ENCODE measurements at regions not wholly inside any gene's neighbourhood (a gene's known extent, or its start where the extent isn't known, plus 50 kb on each side); places are given as distances from the start of the nearest gene placed in this dataset. TPM values are rescaled to one million over a fixed set of nuclear protein-coding genes. Genes with fewer than 3 reads are reported as not detected.

DNA sequence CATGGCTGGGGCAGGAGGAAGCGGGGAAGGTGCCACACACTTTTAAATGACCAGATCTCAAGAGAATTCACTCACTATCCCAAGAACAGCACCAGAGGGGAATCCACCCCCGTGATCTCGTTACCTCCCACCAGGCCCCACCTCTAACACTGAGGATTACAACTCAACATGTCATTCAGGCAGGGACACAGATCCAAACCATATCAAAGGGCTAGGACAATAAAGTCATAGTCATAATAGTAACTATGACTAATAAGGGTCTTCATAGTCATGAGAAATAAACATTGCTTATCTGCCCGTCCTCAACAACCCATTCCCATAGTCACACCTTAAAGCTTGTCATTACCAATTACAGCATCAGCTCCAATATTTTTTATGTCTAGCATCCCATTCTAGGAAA lies 65.3 kb upstream of the SMC2 start:
- no peak for TF ChIP-seq CTCF (IDR thresholded peaks at IDR 0.05; ENCODE audit: extremely low read depth, low read depth, low read length)
- H3K9me3 ChIP-seq (ENCODE audit: low read depth, low read length): no peaks in the 10 kb centered on the region
- H3K36me3 ChIP-seq (ENCODE audit: insufficient read depth, low read length): no peaks in the 10 kb centered on the region
- H3K27ac ChIP-seq (ENCODE audit: low read depth, low read length): no peak overlapping the region
- no peaks in the 10 kb centered on the region for H4K20me1 ChIP-seq (ENCODE audit: insufficient read depth, low read length)
- H3K79me2 ChIP-seq (ENCODE audit: insufficient read depth, low read length): no peaks in the 10 kb centered on the region
- H2AFZ ChIP-seq (ENCODE audit: low read length): no peak overlapping the region
- H3K4me3 ChIP-seq (ENCODE audit: insufficient read depth, low read length): no peak overlapping the region
- H3K4me2 ChIP-seq (ENCODE audit: insufficient read depth, low read length): no peak overlapping the region
- H3K4me1 ChIP-seq (ENCODE audit: insufficient read depth, low read length): no peaks in the 10 kb centered on the region
- DNase-seq (ENCODE audit: insufficient read length, low spot score, missing footprints): no peak
- no peaks in the 10 kb centered on the region for H3K27me3 ChIP-seq (ENCODE audit: insufficient read depth, low read length)

Small RNAs in the stretch of these regions (small RNA-seq; reads per million reads assigned to genes)
- gene RNA5SP291: not detected
